DOHH2 (cell line): ENCODE measurements at regions not wholly inside any gene's neighbourhood (a gene's known extent, or its start where the extent isn't known, plus 50 kb on each side); places are given as distances from the start of the nearest gene placed in this dataset.

ENCODE experiments used
- H3F3A ChIP-seq: fragments of 200-600 bp; sonication (generic), shearing (Covaris generic); 2 replicates; pipeline ENCODE4 v1.6.0; 2016; ENCODE audit warnings: antibody characterized with exemption, mild to moderate bottlenecking; ENCODE audit not compliant: control insufficient read depth, insufficient read depth
- H3K27ac ChIP-seq: fragments of 200-600 bp; sonication (generic); 2 replicates; pipeline ENCODE4 v1.5.1; 2014; ENCODE audit warnings: low read depth, mild to moderate bottlenecking, low read length, moderate library complexity
- H3K27me3 ChIP-seq: fragments of 200-600 bp; sonication (generic); 2 replicates; pipeline ENCODE4 v1.6.1; 2014; ENCODE audit warnings: mild to moderate bottlenecking, low read length, mixed read lengths; ENCODE audit not compliant: control insufficient read depth
- H3K36me3 ChIP-seq: fragments of 200-600 bp; sonication (generic); 2 replicates; pipeline ENCODE4 v1.6.1; 2014; ENCODE audit warnings: mild to moderate bottlenecking, low read length, moderate library complexity, mixed read lengths; ENCODE audit not compliant: control insufficient read depth
- H3K4me1 ChIP-seq: fragments of 200-600 bp; sonication (generic); 2 replicates; pipeline ENCODE4 v1.6.1; 2014; ENCODE audit warnings: mild to moderate bottlenecking, low read length, mixed read lengths; ENCODE audit not compliant: control insufficient read depth
- H3K4me2 ChIP-seq: fragments of 200-600 bp; sonication (generic); 2 replicates; pipeline ENCODE4 v1.6.0; 2014; ENCODE audit warnings: mild to moderate bottlenecking, low read length, moderate library complexity
- H3K4me3 ChIP-seq: fragments of 200-600 bp; sonication (generic); 2 replicates; pipeline ENCODE4 v1.5.1; 2014; ENCODE audit warnings: mild to moderate bottlenecking, low read length, mixed read lengths
- H3K79me2 ChIP-seq: fragments of 200-600 bp; sonication (generic); 2 replicates; pipeline ENCODE4 v1.6.1; 2014; ENCODE audit warnings: mild to moderate bottlenecking, low read length, mixed read lengths; ENCODE audit not compliant: control insufficient read depth
- H3K9me2 ChIP-seq: fragments of 200-600 bp; sonication (generic); replicated peaks from 2 replicates; pipeline ENCODE4 v1.6.1; 2014; ENCODE audit warnings: mild to moderate bottlenecking, low read length, mixed read lengths; ENCODE audit not compliant: control insufficient read depth
- H3K9me3 ChIP-seq: fragments of 200-600 bp; sonication (generic); 2 replicates; pipeline ENCODE4 v1.6.1; 2014; ENCODE audit warnings: antibody characterized with exemption, low read length, mixed read lengths; ENCODE audit not compliant: control insufficient read depth, insufficient read depth
- H4K20me1 ChIP-seq: fragments of 200-600 bp; sonication (generic); 2 replicates; pipeline ENCODE4 v1.6.0; 2014; ENCODE audit warnings: low read depth, mild to moderate bottlenecking, antibody characterized with exemption, low read length, moderate library complexity; ENCODE audit not compliant: control insufficient read depth, insufficient read depth
- EZH2phosphoT487 ChIP-seq: fragments of 200-600 bp; sonication (generic); IDR thresholded peaks from 2 replicates; pipeline ENCODE4 v1.6.1; 2017; ENCODE audit warnings: borderline replicate concordance, mild to moderate bottlenecking, antibody characterized with exemption, low read length, moderate library complexity, mixed read lengths
- TF ChIP-seq, protein P1 (sequence below): fragments of 200-600 bp; sonication (generic); IDR thresholded peaks from one replicate; pipeline ENCODE4 v1.5.1; 2014; ENCODE audit warnings: antibody characterized with exemption, mild to moderate bottlenecking, low read depth, low read length; ENCODE audit not compliant: poor library complexity, severe bottlenecking

DNA sequence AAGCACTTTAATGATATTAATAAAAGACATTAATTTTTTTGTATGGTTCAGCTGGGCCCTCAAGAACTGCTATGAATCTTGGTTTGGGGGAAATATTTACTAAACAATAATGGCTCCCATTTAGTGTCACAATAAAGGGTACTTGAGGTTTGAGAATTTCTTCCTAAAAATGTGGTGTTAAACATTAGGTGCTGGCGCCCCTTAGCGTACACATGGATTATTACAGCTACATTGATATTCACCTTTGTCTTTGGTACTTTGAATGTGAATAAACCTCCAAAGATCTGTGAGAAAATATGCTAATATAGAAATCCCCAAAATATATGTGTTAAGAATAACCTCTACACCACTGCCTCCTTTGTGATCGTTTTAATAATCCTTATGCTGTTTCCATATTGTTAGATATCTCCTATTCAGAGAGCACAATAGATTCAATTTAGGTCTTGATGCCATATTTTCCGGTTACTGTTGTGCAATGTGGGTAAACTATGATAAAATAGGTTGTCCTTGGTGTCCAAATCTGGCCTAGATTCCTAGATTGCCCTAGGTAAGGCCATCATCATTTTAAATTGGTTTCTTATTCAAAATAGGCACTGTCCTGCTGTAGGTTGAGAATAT lies 161.8 kb upstream of the CACNA2D1 start:
- H3K4me3 ChIP-seq: no peak overlapping the region
- no peaks in the 10 kb centered on the region for H3K27me3 ChIP-seq
- no peaks in the 10 kb centered on the region for H3K36me3 ChIP-seq
- H4K20me1 ChIP-seq: no peaks in the 10 kb centered on the region
- H3K4me2 ChIP-seq: no peak overlapping the region
- no peak overlapping the region for H3K27ac ChIP-seq
- no peaks in the 10 kb centered on the region for H3K9me2 ChIP-seq
- no peaks in the 10 kb centered on the region for H3K9me3 ChIP-seq
- H3F3A ChIP-seq: no peaks in the 10 kb centered on the region
- no peaks in the 10 kb centered on the region for H3K4me1 ChIP-seq
- H3K79me2 ChIP-seq: no peaks in the 10 kb centered on the region
- TF ChIP-seq, protein P1, sequence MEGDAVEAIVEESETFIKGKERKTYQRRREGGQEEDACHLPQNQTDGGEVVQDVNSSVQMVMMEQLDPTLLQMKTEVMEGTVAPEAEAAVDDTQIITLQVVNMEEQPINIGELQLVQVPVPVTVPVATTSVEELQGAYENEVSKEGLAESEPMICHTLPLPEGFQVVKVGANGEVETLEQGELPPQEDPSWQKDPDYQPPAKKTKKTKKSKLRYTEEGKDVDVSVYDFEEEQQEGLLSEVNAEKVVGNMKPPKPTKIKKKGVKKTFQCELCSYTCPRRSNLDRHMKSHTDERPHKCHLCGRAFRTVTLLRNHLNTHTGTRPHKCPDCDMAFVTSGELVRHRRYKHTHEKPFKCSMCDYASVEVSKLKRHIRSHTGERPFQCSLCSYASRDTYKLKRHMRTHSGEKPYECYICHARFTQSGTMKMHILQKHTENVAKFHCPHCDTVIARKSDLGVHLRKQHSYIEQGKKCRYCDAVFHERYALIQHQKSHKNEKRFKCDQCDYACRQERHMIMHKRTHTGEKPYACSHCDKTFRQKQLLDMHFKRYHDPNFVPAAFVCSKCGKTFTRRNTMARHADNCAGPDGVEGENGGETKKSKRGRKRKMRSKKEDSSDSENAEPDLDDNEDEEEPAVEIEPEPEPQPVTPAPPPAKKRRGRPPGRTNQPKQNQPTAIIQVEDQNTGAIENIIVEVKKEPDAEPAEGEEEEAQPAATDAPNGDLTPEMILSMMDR: peak; percentile 95
- no peak for TF ChIP-seq EZH2phosphoT487

DNA sequence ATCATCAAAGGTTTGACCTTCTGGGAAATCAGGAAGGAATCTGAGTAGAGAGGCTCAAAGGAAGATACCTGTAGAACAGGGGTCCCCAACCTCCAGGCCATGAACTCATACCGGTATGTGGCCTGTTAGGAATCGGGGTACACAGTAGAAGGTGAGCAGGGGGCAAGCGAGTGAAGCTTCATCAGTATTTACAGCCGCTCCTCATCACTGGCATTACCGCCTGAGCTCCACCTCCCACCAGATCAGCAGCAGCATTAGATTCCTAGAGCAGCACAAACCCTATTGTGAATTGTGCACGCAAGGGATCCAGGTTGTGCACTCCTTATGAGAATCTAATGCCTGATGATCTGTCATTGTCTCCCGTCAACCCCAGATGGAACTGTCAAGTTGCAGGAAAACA lies 158.5 kb upstream of the CACNA2D1 start:
- no peaks in the 10 kb centered on the region for H3K9me3 ChIP-seq
- H3K27ac ChIP-seq: no peak overlapping the region
- no peaks in the 10 kb centered on the region for H3K36me3 ChIP-seq
- no peak overlapping the region for H3K4me3 ChIP-seq
- H3K9me2 ChIP-seq: no peaks in the 10 kb centered on the region
- no peaks in the 10 kb centered on the region for H4K20me1 ChIP-seq
- TF ChIP-seq, protein P1: no peak
- TF ChIP-seq EZH2phosphoT487: no peak
- no peaks in the 10 kb centered on the region for H3F3A ChIP-seq
- no peaks in the 10 kb centered on the region for H3K27me3 ChIP-seq
- no peaks in the 10 kb centered on the region for H3K4me1 ChIP-seq
- no peaks in the 10 kb centered on the region for H3K79me2 ChIP-seq
- H3K4me2 ChIP-seq: no peak overlapping the region

DNA sequence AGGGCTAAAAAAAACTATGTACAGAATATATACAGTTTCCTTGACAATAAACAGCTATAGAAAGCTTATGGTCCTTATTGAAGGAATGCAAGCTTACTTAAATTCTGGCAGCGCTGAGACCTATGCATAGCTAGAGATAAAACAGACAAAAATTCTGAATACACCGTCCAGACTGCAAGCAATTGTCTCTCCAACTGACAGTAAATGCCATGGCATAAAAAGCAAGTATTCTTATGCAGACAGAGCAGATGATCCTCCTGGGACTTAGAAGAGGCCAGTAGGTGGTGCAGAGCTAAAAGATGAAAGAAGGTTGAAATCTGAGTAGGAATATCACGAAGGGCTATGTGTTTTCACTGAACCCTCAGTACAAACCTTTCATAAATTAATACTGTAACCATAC lies 157.0 kb upstream of the CACNA2D1 start:
- H4K20me1 ChIP-seq: no peaks in the 10 kb centered on the region
- no peaks in the 10 kb centered on the region for H3F3A ChIP-seq
- no peak overlapping the region for H3K4me2 ChIP-seq
- H3K9me3 ChIP-seq: no peaks in the 10 kb centered on the region
- no peak overlapping the region for H3K4me3 ChIP-seq
- H3K4me1 ChIP-seq: no peaks in the 10 kb centered on the region
- TF ChIP-seq, protein P1: no peak
- no peak for TF ChIP-seq EZH2phosphoT487
- H3K36me3 ChIP-seq: no peaks in the 10 kb centered on the region
- no peaks in the 10 kb centered on the region for H3K9me2 ChIP-seq
- H3K27me3 ChIP-seq: no peaks in the 10 kb centered on the region
- H3K27ac ChIP-seq: no peak overlapping the region
- H3K79me2 ChIP-seq: no peaks in the 10 kb centered on the region
